IMR-90 (cell line): ENCODE measurements at regions not wholly inside any gene's neighbourhood (a gene's known extent, or its start where the extent isn't known, plus 50 kb on each side); places are given as distances from the start of the nearest gene placed in this dataset.

Experiments
- ATAC-seq: fragments of 200-7000 bp; cut with Tn5 transposase; 2 replicates; pipeline ENCODE4 v1.9.1; 2020; ENCODE audit warnings: low read depth, mild to moderate bottlenecking, moderate library complexity
- BruUV-seq: library from RNA; stranded (reverse); fragments of 400-500 nt; replicated peaks from 2 replicates; lab custom pipeline; 2021; lab: Mats Ljungman, UMichigan
- CTCF ChIA-PET: fragments of 300-600 bp; formaldehyde crosslinking; extraction: SDS; loops from one replicate; lab custom pipeline; 2021; ENCODE audit warnings: antibody characterized with exemption; lab: Yijun Ruan, JAX
- POLR2A ChIA-PET: fragments of 300-600 bp; sonication (Branson Sonifier 250); formaldehyde crosslinking; loops from one replicate; lab custom pipeline; 2022; ENCODE audit warnings: antibody characterized with exemption; ENCODE audit not compliant: unreplicated experiment; lab: Charles Lee
- DNase-seq: peaks from one replicate; pipeline ENCODE4 v3.0.0; 2013
- H2AFZ ChIP-seq: replicated peaks from 2 replicates; pipeline ENCODE3; 2013; ENCODE audit warnings: low read length, mild to moderate bottlenecking; ENCODE audit not compliant: poor library complexity
- H2AK5ac ChIP-seq: 2 replicates; pipeline ENCODE4 v1.6.1; 2013; ENCODE audit warnings: low read depth, low read length, inconsistent platforms
- H2AK9ac ChIP-seq: replicated peaks from 2 replicates; pipeline ENCODE3; 2013; ENCODE audit warnings: mild to moderate bottlenecking, low read depth, low read length, moderate library complexity; ENCODE audit not compliant: poor library complexity
- H2BK120ac ChIP-seq: 2 replicates; pipeline ENCODE4 v1.6.1; 2013; ENCODE audit warnings: low read depth, low read length, inconsistent platforms
- H2BK15ac ChIP-seq: 3 replicates; pipeline ENCODE4 v1.6.1; 2013; ENCODE audit warnings: low read depth, low read length, inconsistent platforms
- H2BK20ac ChIP-seq: 2 replicates; pipeline ENCODE4 v1.6.1; 2013; ENCODE audit warnings: low read depth, mild to moderate bottlenecking, inconsistent platforms, low read length, moderate library complexity
- H2BK5ac ChIP-seq: 2 replicates; pipeline ENCODE4 v1.6.1; 2013; ENCODE audit warnings: mild to moderate bottlenecking, low read depth, low read length, inconsistent platforms; ENCODE audit not compliant: poor library complexity, severe bottlenecking
- H3K14ac ChIP-seq: replicated peaks from 2 replicates; pipeline ENCODE4 v1.6.1; 2013; ENCODE audit warnings: low read depth, low read length, inconsistent platforms
- H3K18ac ChIP-seq: 2 replicates; pipeline ENCODE4 v1.6.1; 2013; ENCODE audit warnings: low read depth, low read length, control low read depth
- H3K23ac ChIP-seq: 2 replicates; pipeline ENCODE4 v1.6.1; 2013; ENCODE audit warnings: low read depth, low read length, inconsistent platforms
- H3K27ac ChIP-seq: 2 replicates; pipeline ENCODE4 v1.5.1; 2013; ENCODE audit warnings: mild to moderate bottlenecking, control low read depth, low read length; ENCODE audit not compliant: insufficient read depth
- H3K27me3 ChIP-seq: 2 replicates; pipeline ENCODE4 v1.6.1; 2013; ENCODE audit warnings: low read length; ENCODE audit not compliant: control insufficient read depth, insufficient read depth
- H3K36me3 ChIP-seq: 2 replicates; pipeline ENCODE4 v1.6.1; 2013; ENCODE audit warnings: low read length, mixed read lengths; ENCODE audit not compliant: control insufficient read depth, insufficient read depth
- H3K4ac ChIP-seq: 2 replicates; pipeline ENCODE4 v1.6.1; 2013; ENCODE audit warnings: low read depth, low read length, inconsistent platforms
- H3K4me1 ChIP-seq: 2 replicates; pipeline ENCODE4 v1.6.1; 2013; ENCODE audit warnings: low read length, mixed read lengths; ENCODE audit not compliant: control insufficient read depth, insufficient read depth
- H3K4me2 ChIP-seq: 2 replicates; pipeline ENCODE4 v1.6.1; 2013; ENCODE audit warnings: low read depth, mild to moderate bottlenecking, control low read depth, low read length, moderate library complexity
- H3K4me3 ChIP-seq: 2 replicates; pipeline ENCODE4 v1.5.1; 2013; ENCODE audit warnings: low read depth, mild to moderate bottlenecking, control low read depth, low read length, moderate library complexity; ENCODE audit not compliant: insufficient read depth
- H3K56ac ChIP-seq: 2 replicates; pipeline ENCODE4 v1.6.1; 2013; ENCODE audit warnings: low read length, inconsistent platforms; ENCODE audit not compliant: insufficient read depth; ENCODE audit errors: extremely low read depth
- H3K79me1 ChIP-seq, 2 experiments: 2 replicates each; pipeline ENCODE4 v1.6.1; 2013; ENCODE audit warnings: low read length in 2 of 2, inconsistent platforms in 1 of 2, low read depth in 1 of 2
- H3K9ac ChIP-seq: 2 replicates; pipeline ENCODE4 v1.6.1; 2013; ENCODE audit warnings: low read depth, low read length, control low read depth
- H3K9me1 ChIP-seq: 2 replicates; pipeline ENCODE4 v1.6.1; 2013; ENCODE audit warnings: low read length, inconsistent platforms; ENCODE audit not compliant: insufficient read depth
- H3K9me3 ChIP-seq: 2 replicates; pipeline ENCODE4 v1.6.1; 2013; ENCODE audit warnings: low read length; ENCODE audit not compliant: control insufficient read depth, insufficient read depth
- H4K20me1 ChIP-seq: 2 replicates; pipeline ENCODE4 v1.6.1; 2013; ENCODE audit warnings: low read length, inconsistent platforms; ENCODE audit not compliant: insufficient read depth
- H4K5ac ChIP-seq: 2 replicates; pipeline ENCODE4 v1.6.1; 2013; ENCODE audit warnings: mild to moderate bottlenecking, low read depth, low read length, control low read depth
- H4K8ac ChIP-seq, 2 experiments: 2 replicates each; pipeline ENCODE4 v1.6.1; 2013; ENCODE audit warnings: low read depth in 2 of 2, low read length in 2 of 2, control low read depth in 1 of 2, inconsistent platforms in 1 of 2
- H4K91ac ChIP-seq: 2 replicates; pipeline ENCODE4 v1.6.1; 2013; ENCODE audit warnings: low read depth, low read length, inconsistent platforms; ENCODE audit not compliant: insufficient read depth
- BHLHE40 ChIP-seq: fragments of 150-350 bp; IDR thresholded peaks from 2 replicates; pipeline ENCODE4 v1.6.1; 2016; ENCODE audit warnings: mild to moderate bottlenecking, low read depth, low read length
- CHD1 ChIP-seq: IDR thresholded peaks from 2 replicates; pipeline ENCODE4 v1.6.1; 2012; ENCODE audit warnings: low read depth, low read length, improper control_type of control experiment
- CTCF ChIP-seq: conservative IDR thresholded peaks from 2 replicates; pipeline ENCODE4 v1.5.1; 2012; ENCODE audit warnings: mild to moderate bottlenecking, low read depth, low read length, improper control_type of control experiment
- FOS ChIP-seq: fragments of 150-350 bp; IDR thresholded peaks from 2 replicates; pipeline ENCODE4 v1.6.1; 2016; ENCODE audit warnings: low read depth, low read length
- MAZ ChIP-seq: IDR thresholded peaks from 2 replicates; pipeline ENCODE4 v1.6.1; 2012; ENCODE audit warnings: low read depth, mild to moderate bottlenecking, low read length, improper control_type of control experiment, moderate library complexity, borderline replicate concordance
- MXI1 ChIP-seq: IDR thresholded peaks from 2 replicates; pipeline ENCODE4 v1.6.1; 2012; ENCODE audit warnings: low read depth, mild to moderate bottlenecking, low read length, moderate library complexity, borderline replicate concordance
- NFE2L2 ChIP-seq: fragments of 150-350 bp; IDR thresholded peaks from 2 replicates; pipeline ENCODE4 v1.6.1; 2016; ENCODE audit warnings: low read depth, mild to moderate bottlenecking, low read length
- POLR2A ChIP-seq: IDR thresholded peaks from 2 replicates; pipeline ENCODE4 v1.6.1; 2012; ENCODE audit warnings: mild to moderate bottlenecking, low read depth, low read length
- RAD21 ChIP-seq: IDR thresholded peaks from 2 replicates; pipeline ENCODE4 v1.6.1; 2012; ENCODE audit warnings: low read length, improper control_type of control experiment
- RFX5 ChIP-seq: IDR thresholded peaks from 2 replicates; pipeline ENCODE4 v1.8.0; 2012; ENCODE audit warnings: low read depth, mild to moderate bottlenecking, low read length, moderate library complexity
- SMC3 ChIP-seq: fragments of 150-350 bp; IDR thresholded peaks from 2 replicates; pipeline ENCODE4 v1.6.1; 2016; ENCODE audit warnings: low read depth, mild to moderate bottlenecking, antibody characterized with exemption, low read length, moderate library complexity
- USF2 ChIP-seq: fragments of 150-350 bp; IDR thresholded peaks from 2 replicates; pipeline ENCODE4 v1.6.1; 2017; ENCODE audit warnings: mild to moderate bottlenecking, antibody characterized with exemption, low read length, low read depth
- WGBS, 2 experiments: methylation state at CpG; one replicate each; pipeline versions ENCODE4 v1.1.5 to v1.1.7; 2013; ENCODE audit warnings: missing lambda C conversion rate in 2 of 2; ENCODE audit not compliant: insufficient read length in 1 of 2; ENCODE audit errors: extremely low coverage in 2 of 2; 5-methylcytosine and 5-hydroxymethylcytosine counted together
- dilution Hi-C: fragments of 300-500 bp; cut with HindIII; formaldehyde crosslinking; loops from one replicate; pipeline ENCODE4 v1.14.3; 2018; ENCODE audit warnings: low sequenced_read_pairs; ENCODE audit not compliant: unreplicated experiment
- in situ Hi-C: fragments of 300-500 bp; cut with MboI; formaldehyde crosslinking; loops from 3 replicates; pipeline ENCODE4 v1.14.3; 2019; ENCODE audit warnings: low sequenced_read_pairs, inconsistent platforms, mixed read lengths
- intact Hi-C: fragments of 100-400 bp; cut with micrococcal nuclease; formaldehyde crosslinking; loops from 2 replicates; pipeline ENCODE4 v1.10.0; 2022

GRCh38 chr5:131019111-131019510 is 145.9 kb downstream of the HINT1 start:
- WGBS, 2 experiments = no CpG with 5 or more reads among the region's 1 CpG
- Histone ChIP-seq H3K56ac (no peak overlapping the region), H2AK5ac (no peak overlapping the region), H3K27ac (no peak overlapping the region), H3K36me3 (no peaks in the 10 kb centered on the region), H3K27me3 (no peaks in the 10 kb centered on the region), H3K18ac (no peak overlapping the region), H3K4me2 (no peak overlapping the region), H4K8ac (no peak overlapping the region), H2BK20ac (no peak overlapping the region), H3K4me1 (no peaks in the 10 kb centered on the region), H3K14ac (no peak overlapping the region), H3K4ac (no peak overlapping the region), H2BK120ac (no peak overlapping the region), H3K9ac (no peak overlapping the region), H4K20me1 (no peaks in the 10 kb centered on the region), H2AFZ (no peak overlapping the region), H2AK9ac (no peak overlapping the region), H4K5ac (no peak overlapping the region), H3K9me3 (no peaks in the 10 kb centered on the region), H3K79me1 (no peaks in the 10 kb centered on the region), H3K9me1 (no peaks in the 10 kb centered on the region), H3K23ac (no peak overlapping the region), H2BK5ac (no peak overlapping the region), H3K4me3 (no peak overlapping the region), H2BK15ac (no peak overlapping the region), H4K91ac (no peak overlapping the region)
- CTCF ChIA-PET = no interaction called here
- TF ChIP-seq MAZ (no peak), RAD21 (no peak), NFE2L2 (no peak), FOS (no peak), RFX5 (no peak), CHD1 (no peak), SMC3 (no peak), USF2 (no peak), MXI1 (no peak), BHLHE40 (no peak), CTCF (no peak), POLR2A (no peak)
- DNase-seq (no peak), ATAC-seq (no peak)
- BruUV-seq = no TSS peak
- in situ Hi-C loops (no loop called here), intact Hi-C loops (no loop called here), dilution Hi-C loops (no loop called here)
- POLR2A ChIA-PET = no interaction called here
